Stimulated activated CD8-positive, alpha-beta memory T cell treated with anti-CD3 and anti-CD28 coated beads, Interleukin-15, amount 100 ng/mL, for 1 hour (primary cell): ENCODE measurements at regions not wholly inside any gene's neighbourhood (a gene's known extent, or its start where the extent isn't known, plus 50 kb on each side); places are given as distances from the start of the nearest gene placed in this dataset.
"Not testable (repeated sequence)": the region's sequence is repeated elsewhere in the genome, so short reads cannot be mapped to it uniquely, and the experiment has no call there.

Experiments used
- DNase-seq: peaks from one replicate; pipeline ENCODE4 v3.0.0-alpha.2; 2020; ENCODE audit warnings: low read depth

GRCh38 chr4:77220828-77221613 is 64.0 kb downstream of the CCNG2 start:
- DNase-seq: no peak

- no peak for DNase-seq
Observed at GRCh38 chr4:77225022-77225421, 68.0 kb downstream of the CCNG2 start.

- DNase-seq: no peak
Observed at GRCh38 chr4:77226939-77227705, 70.1 kb downstream of the CCNG2 start.

GRCh38 chr4:77229433-77229832 is 72.4 kb downstream of the CCNG2 start:
- DNase-seq: no peak

GRCh38 chr4:77232653-77233052 is 75.6 kb downstream of the CCNG2 start:
- no peak for DNase-seq

- DNase-seq: no peak
Observed at GRCh38 chr4:77235289-77235854, 78.4 kb downstream of the CCNG2 start.

GRCh38 chr4:77236806-77237205 is 79.8 kb downstream of the CCNG2 start:
- DNase-seq: no peak

GRCh38 chr4:77240469-77241066 is 83.6 kb downstream of the CCNG2 start:
- peak; percentile 25 for DNase-seq

- no peak for DNase-seq
Observed at GRCh38 chr4:77248805-77249204, 91.8 kb downstream of the CCNG2 start.

GRCh38 chr4:77251751-77252150 is 94.7 kb downstream of the CCNG2 start:
- no peak for DNase-seq

- no peak for DNase-seq
Observed at GRCh38 chr4:77263247-77263646, 106.2 kb downstream of the CCNG2 start.

GRCh38 chr4:77263976-77264375 is 107.0 kb downstream of the CCNG2 start:
- DNase-seq: not testable (repeated sequence)

GRCh38 chr4:77264826-77265225 is 107.8 kb downstream of the CCNG2 start:
- no peak for DNase-seq

- DNase-seq: no peak
Observed at GRCh38 chr4:77268108-77268507, 111.1 kb downstream of the CCNG2 start.

GRCh38 chr4:77269505-77269904 is 112.5 kb downstream of the CCNG2 start:
- DNase-seq: no peak

GRCh38 chr4:77273412-77273811 is 116.4 kb downstream of the CCNG2 start:
- no peak for DNase-seq

GRCh38 chr4:77279114-77279513 is 122.1 kb downstream of the CCNG2 start:
- not testable (repeated sequence) for DNase-seq

- DNase-seq: no peak
Observed at GRCh38 chr4:77282305-77282704, 125.3 kb downstream of the CCNG2 start.

GRCh38 chr4:77284036-77284435 is 127.0 kb downstream of the CCNG2 start:
- no peak for DNase-seq

GRCh38 chr4:77286906-77287305 is 129.9 kb downstream of the CCNG2 start:
- DNase-seq: no peak

GRCh38 chr4:77293426-77293825 is 136.4 kb downstream of the CCNG2 start:
- DNase-seq: no peak

GRCh38 chr4:77300996-77301395 is 144.0 kb downstream of the CCNG2 start:
- not testable (repeated sequence) for DNase-seq

- DNase-seq: no peak
Observed at GRCh38 chr4:77305766-77306165, 148.8 kb downstream of the CCNG2 start.
